Testis (tissue), 2 donors: ENCODE measurements at regions not wholly inside any gene's neighbourhood (a gene's known extent, or its start where the extent isn't known, plus 50 kb on each side); places are given as distances from the start of the nearest gene placed in this dataset.

Experiments used
- POLR2A ChIP-seq: fragments of 450-650 bp; IDR thresholded peaks from one replicate; pipeline ENCODE4 v1.6.1; 2017; ENCODE audit warnings: antibody characterized with exemption, mild to moderate bottlenecking, moderate library complexity
- TF ChIP-seq, protein P1 (sequence below), 3 experiments: fragments of 450-650 bp in 2 of 3; fragments of 200-600 bp in 1 of 3; sonication (generic) in 1 of 3; IDR thresholded peaks; one replicate each; pipeline ENCODE4 v1.5.1; 2016 to 2019; ENCODE audit warnings: antibody characterized with exemption in 3 of 3, mild to moderate bottlenecking in 2 of 3, moderate library complexity in 1 of 3

DNA sequence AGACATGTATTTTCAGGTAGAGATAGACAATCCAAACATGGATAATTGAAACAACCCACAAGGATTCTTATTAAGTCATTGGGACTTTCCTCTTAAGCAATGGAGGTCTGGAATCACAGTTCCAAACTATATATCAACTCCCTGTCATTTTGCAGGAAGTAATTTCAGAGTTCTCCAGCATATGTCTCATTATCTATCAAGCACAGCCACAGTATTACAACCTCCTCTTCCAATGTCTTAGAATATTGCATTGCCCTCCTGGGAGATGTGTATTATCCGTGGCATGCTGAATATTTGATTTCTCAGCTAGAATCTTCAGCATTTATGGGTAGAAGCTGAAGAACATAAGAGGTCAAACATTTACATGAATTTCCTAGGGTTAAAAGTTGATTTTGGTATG lies 1255.8 kb downstream of the SORCS1 start:
- TF ChIP-seq, protein P1, sequence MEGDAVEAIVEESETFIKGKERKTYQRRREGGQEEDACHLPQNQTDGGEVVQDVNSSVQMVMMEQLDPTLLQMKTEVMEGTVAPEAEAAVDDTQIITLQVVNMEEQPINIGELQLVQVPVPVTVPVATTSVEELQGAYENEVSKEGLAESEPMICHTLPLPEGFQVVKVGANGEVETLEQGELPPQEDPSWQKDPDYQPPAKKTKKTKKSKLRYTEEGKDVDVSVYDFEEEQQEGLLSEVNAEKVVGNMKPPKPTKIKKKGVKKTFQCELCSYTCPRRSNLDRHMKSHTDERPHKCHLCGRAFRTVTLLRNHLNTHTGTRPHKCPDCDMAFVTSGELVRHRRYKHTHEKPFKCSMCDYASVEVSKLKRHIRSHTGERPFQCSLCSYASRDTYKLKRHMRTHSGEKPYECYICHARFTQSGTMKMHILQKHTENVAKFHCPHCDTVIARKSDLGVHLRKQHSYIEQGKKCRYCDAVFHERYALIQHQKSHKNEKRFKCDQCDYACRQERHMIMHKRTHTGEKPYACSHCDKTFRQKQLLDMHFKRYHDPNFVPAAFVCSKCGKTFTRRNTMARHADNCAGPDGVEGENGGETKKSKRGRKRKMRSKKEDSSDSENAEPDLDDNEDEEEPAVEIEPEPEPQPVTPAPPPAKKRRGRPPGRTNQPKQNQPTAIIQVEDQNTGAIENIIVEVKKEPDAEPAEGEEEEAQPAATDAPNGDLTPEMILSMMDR (IDR thresholded peaks at IDR 0.05): no peak
- no peak for TF ChIP-seq POLR2A
